IPS DF 19.7 (cell line): ENCODE measurements at regions not wholly inside any gene's neighbourhood (a gene's known extent, or its start where the extent isn't known, plus 50 kb on each side); places are given as distances from the start of the nearest gene placed in this dataset.
"Not testable (repeated sequence)": the region's sequence is repeated elsewhere in the genome, so short reads cannot be mapped to it uniquely, and the experiment has no call there.

Source experiments
- DNase-seq: peaks from one replicate; pipeline ENCODE4 v3.0.0-alpha.2; 2013; ENCODE audit warnings: low read depth, low spot score

GRCh38 chr6:68059899-68060298 is 575.2 kb upstream of the ADGRB3 start:
- DNase-seq, result no peak

- DNase-seq, result no peak
Measured at GRCh38 chr6:68059261-68059660, 575.8 kb upstream of the ADGRB3 start.

GRCh38 chr6:68056596-68056995 is 578.5 kb upstream of the ADGRB3 start:
- not testable (repeated sequence) for DNase-seq

- DNase-seq, result no peak
Measured at GRCh38 chr6:68054756-68055155, 580.3 kb upstream of the ADGRB3 start.

- DNase-seq, result no peak
Measured at GRCh38 chr6:68053805-68054373, 581.2 kb upstream of the ADGRB3 start.

GRCh38 chr6:68052234-68052633 is 582.8 kb upstream of the ADGRB3 start:
- DNase-seq, result no peak

GRCh38 chr6:68049562-68049961 is 585.5 kb upstream of the ADGRB3 start:
- DNase-seq, result no peak

- no peak for DNase-seq
Measured at GRCh38 chr6:68046756-68047155, 588.3 kb upstream of the ADGRB3 start.

GRCh38 chr6:68046302-68046701 is 588.8 kb upstream of the ADGRB3 start:
- no peak for DNase-seq

GRCh38 chr6:68045193-68045592 is 589.9 kb upstream of the ADGRB3 start:
- no peak for DNase-seq

GRCh38 chr6:68044264-68044663 is 590.8 kb upstream of the ADGRB3 start:
- DNase-seq, result no peak

GRCh38 chr6:68043122-68043398 is 592.0 kb upstream of the ADGRB3 start:
- DNase-seq, result no peak

GRCh38 chr6:68042339-68043121 is 592.6 kb upstream of the ADGRB3 start:
- DNase-seq, result no peak

- DNase-seq, result no peak
Measured at GRCh38 chr6:68040780-68041179, 594.3 kb upstream of the ADGRB3 start.

- DNase-seq, result no peak
Measured at GRCh38 chr6:68040312-68040778, 594.7 kb upstream of the ADGRB3 start.

- peak; percentile 63 for DNase-seq
Measured at GRCh38 chr6:68039641-68040311, 595.3 kb upstream of the ADGRB3 start.

GRCh38 chr6:68038815-68039408 is 596.2 kb upstream of the ADGRB3 start:
- peak; percentile 73 for DNase-seq

- DNase-seq, result no peak
Measured at GRCh38 chr6:68032217-68032616, 602.9 kb upstream of the ADGRB3 start.

- no peak for DNase-seq
Measured at GRCh38 chr6:68031054-68031453, 604.0 kb upstream of the ADGRB3 start.

GRCh38 chr6:68026483-68026882 is 608.6 kb upstream of the ADGRB3 start:
- no peak for DNase-seq

GRCh38 chr6:68025764-68026163 is 609.3 kb upstream of the ADGRB3 start:
- no peak for DNase-seq

- no peak for DNase-seq
Measured at GRCh38 chr6:68024570-68025269, 610.4 kb upstream of the ADGRB3 start.
